ENCODE measurements at regions not wholly inside any gene's neighbourhood (a gene's known extent, or its start where the extent isn't known, plus 50 kb on each side); places are given as distances from the start of the nearest gene placed in this dataset.
"Not testable (repeated sequence)": the region's sequence is repeated elsewhere in the genome, so short reads cannot be mapped to it uniquely, and the experiment has no call there.

GRCh38 chr2:65991381-65992197 is 443.3 kb upstream of the MEIS1 start:
- Histone ChIP-seq H3K9me3 (ENCODE audit: control insufficient read depth in 2 of 2, low read length in 2 of 2) (no peaks in the 10 kb centered on the region), H3K27ac (ENCODE audit: low read depth in 2 of 2, low read length in 2 of 2) (no peak overlapping the region), H3K27me3 (ENCODE audit: control insufficient read depth in 2 of 2, insufficient read depth in 2 of 2, low read length in 2 of 2) (no peaks in the 10 kb centered on the region), H3K36me3 (ENCODE audit: control insufficient read depth in 2 of 2, insufficient read depth in 2 of 2, low read length in 2 of 2) (no peaks in the 10 kb centered on the region), H3K4me1 (ENCODE audit: control insufficient read depth in 2 of 2, insufficient read depth in 2 of 2, low read length in 2 of 2) (peaks cover 0 to 3% of the 10 kb centered on the region in 2 donors), H3K4me3 (ENCODE audit: low read length in 2 of 2) (no peak overlapping the region), H3K9ac (ENCODE audit: low read depth in 1 of 2, low read length in 2 of 2) (no peak overlapping the region)

DNA sequence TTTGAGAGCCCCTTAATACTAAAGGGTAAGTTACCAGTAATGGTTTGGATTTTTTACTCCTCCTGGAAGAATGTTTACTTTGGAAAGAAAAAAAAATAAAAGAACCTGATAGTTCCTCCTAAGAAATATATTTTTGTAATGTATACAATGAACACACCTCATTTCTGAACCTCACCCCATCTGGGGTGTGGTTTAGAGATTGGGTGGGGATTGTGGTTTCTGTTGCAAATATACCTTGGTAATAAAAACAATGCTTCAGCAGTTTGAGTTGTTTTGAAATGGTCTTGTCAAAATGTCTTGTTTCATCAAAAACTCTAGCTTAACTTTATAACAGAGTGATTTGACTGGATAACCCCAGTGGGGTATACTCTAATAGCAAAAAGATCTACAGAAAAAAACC is 448.9 kb upstream of the MEIS1 start:
- no peaks in the 10 kb centered on the region for H3K27me3 ChIP-seq (ENCODE audit: control insufficient read depth in 2 of 2, insufficient read depth in 2 of 2, low read length in 2 of 2)
- H3K36me3 ChIP-seq (ENCODE audit: control insufficient read depth in 2 of 2, insufficient read depth in 2 of 2, low read length in 2 of 2): no peaks in the 10 kb centered on the region
- no peaks in the 10 kb centered on the region for H3K4me1 ChIP-seq (ENCODE audit: control insufficient read depth in 2 of 2, insufficient read depth in 2 of 2, low read length in 2 of 2)
- H3K4me3 ChIP-seq (ENCODE audit: low read length in 2 of 2): no peak overlapping the region
- no peak overlapping the region for H3K9ac ChIP-seq (ENCODE audit: low read depth in 1 of 2, low read length in 2 of 2)
- no peaks in the 10 kb centered on the region for H3K9me3 ChIP-seq (ENCODE audit: control insufficient read depth in 2 of 2, low read length in 2 of 2)
- H3K27ac ChIP-seq (ENCODE audit: low read depth in 2 of 2, low read length in 2 of 2): no peak overlapping the region

- Histone ChIP-seq H3K9ac (ENCODE audit: low read depth in 1 of 2, low read length in 2 of 2) (no peak overlapping the region), H3K27ac (ENCODE audit: low read depth in 2 of 2, low read length in 2 of 2) (no peak overlapping the region), H3K9me3 (ENCODE audit: control insufficient read depth in 2 of 2, low read length in 2 of 2) (no peaks in the 10 kb centered on the region), H3K4me3 (ENCODE audit: low read length in 2 of 2) (no peak overlapping the region), H3K4me1 (ENCODE audit: control insufficient read depth in 2 of 2, insufficient read depth in 2 of 2, low read length in 2 of 2) (no peaks in the 10 kb centered on the region), H3K27me3 (ENCODE audit: control insufficient read depth in 2 of 2, insufficient read depth in 2 of 2, low read length in 2 of 2) (no peaks in the 10 kb centered on the region), H3K36me3 (ENCODE audit: control insufficient read depth in 2 of 2, insufficient read depth in 2 of 2, low read length in 2 of 2) (no peaks in the 10 kb centered on the region)
Observed at GRCh38 chr2:65980531-65980930, 454.4 kb upstream of the MEIS1 start.

GRCh38 chr2:65979446-65979845 is 455.5 kb upstream of the MEIS1 start:
- no peak overlapping the region for H3K9ac ChIP-seq (ENCODE audit: low read depth in 1 of 2, low read length in 2 of 2)
- no peaks in the 10 kb centered on the region for H3K27me3 ChIP-seq (ENCODE audit: control insufficient read depth in 2 of 2, insufficient read depth in 2 of 2, low read length in 2 of 2)
- no peak overlapping the region for H3K27ac ChIP-seq (ENCODE audit: low read depth in 2 of 2, low read length in 2 of 2)
- no peaks in the 10 kb centered on the region for H3K4me1 ChIP-seq (ENCODE audit: control insufficient read depth in 2 of 2, insufficient read depth in 2 of 2, low read length in 2 of 2)
- H3K36me3 ChIP-seq (ENCODE audit: control insufficient read depth in 2 of 2, insufficient read depth in 2 of 2, low read length in 2 of 2): no peaks in the 10 kb centered on the region
- H3K4me3 ChIP-seq (ENCODE audit: low read length in 2 of 2): no peak overlapping the region
- no peaks in the 10 kb centered on the region for H3K9me3 ChIP-seq (ENCODE audit: control insufficient read depth in 2 of 2, low read length in 2 of 2)

- Histone ChIP-seq H3K9me3 (ENCODE audit: control insufficient read depth in 2 of 2, low read length in 2 of 2) (no peaks in the 10 kb centered on the region), H3K27ac (ENCODE audit: low read depth in 2 of 2, low read length in 2 of 2) (no peak overlapping the region), H3K36me3 (ENCODE audit: control insufficient read depth in 2 of 2, insufficient read depth in 2 of 2, low read length in 2 of 2) (no peaks in the 10 kb centered on the region), H3K4me3 (ENCODE audit: low read length in 2 of 2) (no peak overlapping the region), H3K9ac (ENCODE audit: low read depth in 1 of 2, low read length in 2 of 2) (no peak overlapping the region), H3K4me1 (ENCODE audit: control insufficient read depth in 2 of 2, insufficient read depth in 2 of 2, low read length in 2 of 2) (no peaks in the 10 kb centered on the region), H3K27me3 (ENCODE audit: control insufficient read depth in 2 of 2, insufficient read depth in 2 of 2, low read length in 2 of 2) (no peaks in the 10 kb centered on the region)
Observed at GRCh38 chr2:65974067-65974723, 460.7 kb upstream of the MEIS1 start.

DNA sequence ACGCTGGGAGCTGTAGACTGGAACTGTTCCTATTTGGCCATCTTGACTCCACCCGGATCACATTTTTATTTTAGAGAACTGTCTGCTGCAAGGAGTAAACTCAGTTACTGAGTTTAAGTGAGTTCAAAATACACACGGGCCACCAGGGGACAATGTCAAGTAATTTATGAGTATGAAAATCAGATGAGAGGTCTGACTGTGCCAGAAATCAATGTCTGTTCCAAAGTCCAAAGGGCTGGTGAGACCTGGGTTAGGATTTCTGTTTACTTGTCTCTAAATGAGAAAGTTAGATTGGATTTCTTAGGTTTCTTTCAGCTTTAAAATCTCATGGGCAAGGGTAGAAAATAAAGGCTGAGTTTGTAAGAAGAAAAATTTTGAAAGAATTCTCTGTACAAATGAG is 465.8 kb upstream of the MEIS1 start:
- Histone ChIP-seq H3K4me1 (ENCODE audit: control insufficient read depth in 2 of 2, insufficient read depth in 2 of 2, low read length in 2 of 2) (no peaks in the 10 kb centered on the region), H3K27ac (ENCODE audit: low read depth in 2 of 2, low read length in 2 of 2) (no peak overlapping the region), H3K9me3 (ENCODE audit: control insufficient read depth in 2 of 2, low read length in 2 of 2) (no peaks in the 10 kb centered on the region), H3K4me3 (ENCODE audit: low read length in 2 of 2) (no peak overlapping the region), H3K9ac (ENCODE audit: low read depth in 1 of 2, low read length in 2 of 2) (no peak overlapping the region), H3K27me3 (ENCODE audit: control insufficient read depth in 2 of 2, insufficient read depth in 2 of 2, low read length in 2 of 2) (no peaks in the 10 kb centered on the region), H3K36me3 (ENCODE audit: control insufficient read depth in 2 of 2, insufficient read depth in 2 of 2, low read length in 2 of 2) (no peaks in the 10 kb centered on the region)

DNA sequence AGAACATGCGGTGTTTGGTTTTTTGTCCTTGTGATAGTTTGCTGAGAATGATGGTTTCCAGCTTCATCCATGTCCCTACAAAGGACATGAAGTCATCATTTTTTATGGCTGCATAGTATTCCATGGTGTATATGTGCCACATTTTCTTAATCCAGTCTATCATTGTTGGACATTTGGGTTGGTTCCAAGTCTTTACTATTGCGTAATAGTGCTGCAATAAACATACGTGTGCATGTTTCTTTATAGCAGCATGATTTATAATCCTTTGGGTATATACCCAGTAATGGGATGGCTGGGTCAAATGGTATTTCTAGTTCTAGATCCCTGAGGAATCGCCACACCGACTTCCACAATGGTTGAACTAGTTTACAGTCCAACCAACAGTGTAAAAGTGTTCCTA is 471.6 kb upstream of the MEIS1 start:
- not testable (repeated sequence) for H3K9me3 ChIP-seq (ENCODE audit: control insufficient read depth in 2 of 2, low read length in 2 of 2); H3K27ac ChIP-seq (ENCODE audit: low read depth in 2 of 2, low read length in 2 of 2); H3K4me1 ChIP-seq (ENCODE audit: control insufficient read depth in 2 of 2, insufficient read depth in 2 of 2, low read length in 2 of 2); H3K27me3 ChIP-seq (ENCODE audit: control insufficient read depth in 2 of 2, insufficient read depth in 2 of 2, low read length in 2 of 2); H3K36me3 ChIP-seq (ENCODE audit: control insufficient read depth in 2 of 2, insufficient read depth in 2 of 2, low read length in 2 of 2); H3K9ac ChIP-seq (ENCODE audit: low read depth in 1 of 2, low read length in 2 of 2); H3K4me3 ChIP-seq (ENCODE audit: low read length in 2 of 2)

DNA sequence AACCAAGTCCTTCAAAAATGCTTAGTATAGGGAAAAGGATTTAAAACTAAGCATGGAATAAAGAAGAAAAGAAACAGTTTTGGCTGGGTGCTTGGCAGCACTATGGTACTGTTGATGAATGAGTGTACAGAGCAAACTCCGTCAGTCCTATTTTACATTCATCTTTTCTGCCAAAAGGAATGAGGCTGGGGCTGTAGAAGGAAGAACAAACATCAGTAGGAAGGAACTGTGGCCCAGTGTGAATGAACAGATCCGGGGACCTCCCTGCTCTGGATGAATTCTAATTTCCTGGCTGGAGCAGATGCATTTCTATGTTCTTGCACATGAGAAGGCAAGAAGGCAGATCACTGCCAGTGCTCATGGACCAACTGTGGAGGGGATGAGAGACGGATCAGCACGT is 474.0 kb upstream of the MEIS1 start:
- Histone ChIP-seq H3K36me3 (ENCODE audit: control insufficient read depth in 2 of 2, insufficient read depth in 2 of 2, low read length in 2 of 2) (no peaks in the 10 kb centered on the region), H3K4me1 (ENCODE audit: control insufficient read depth in 2 of 2, insufficient read depth in 2 of 2, low read length in 2 of 2) (no peaks in the 10 kb centered on the region), H3K4me3 (ENCODE audit: low read length in 2 of 2) (no peak overlapping the region), H3K27me3 (ENCODE audit: control insufficient read depth in 2 of 2, insufficient read depth in 2 of 2, low read length in 2 of 2) (no peaks in the 10 kb centered on the region), H3K9me3 (ENCODE audit: control insufficient read depth in 2 of 2, low read length in 2 of 2) (no peaks in the 10 kb centered on the region), H3K27ac (ENCODE audit: low read depth in 2 of 2, low read length in 2 of 2) (no peak overlapping the region), H3K9ac (ENCODE audit: low read depth in 1 of 2, low read length in 2 of 2) (no peak overlapping the region)

DNA sequence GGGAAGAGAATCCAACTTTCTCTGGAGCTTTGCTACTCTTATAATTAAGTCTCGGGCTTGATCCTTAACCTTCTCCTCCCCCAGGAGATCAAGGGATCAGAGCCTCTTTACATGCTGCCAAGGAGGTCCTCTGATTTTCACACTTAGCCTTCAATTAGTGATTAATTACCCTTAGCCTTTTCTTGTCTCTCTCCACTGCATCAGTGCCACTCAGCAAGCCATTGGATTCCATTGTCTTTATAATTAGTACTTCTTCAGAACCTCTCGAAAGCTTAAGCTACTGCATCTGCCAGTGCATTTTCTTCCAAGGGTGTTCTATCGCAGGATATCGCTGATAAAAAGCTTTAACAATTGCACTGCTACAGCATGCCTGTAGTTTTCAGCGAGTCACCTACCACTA is 477.0 kb upstream of the MEIS1 start:
- no peak overlapping the region for H3K4me3 ChIP-seq (ENCODE audit: low read length in 2 of 2)
- no peaks in the 10 kb centered on the region for H3K36me3 ChIP-seq (ENCODE audit: control insufficient read depth in 2 of 2, insufficient read depth in 2 of 2, low read length in 2 of 2)
- H3K4me1 ChIP-seq (ENCODE audit: control insufficient read depth in 2 of 2, insufficient read depth in 2 of 2, low read length in 2 of 2): no peaks in the 10 kb centered on the region
- no peak overlapping the region for H3K27ac ChIP-seq (ENCODE audit: low read depth in 2 of 2, low read length in 2 of 2)
- no peaks in the 10 kb centered on the region for H3K27me3 ChIP-seq (ENCODE audit: control insufficient read depth in 2 of 2, insufficient read depth in 2 of 2, low read length in 2 of 2)
- H3K9me3 ChIP-seq (ENCODE audit: control insufficient read depth in 2 of 2, low read length in 2 of 2): no peaks in the 10 kb centered on the region
- H3K9ac ChIP-seq (ENCODE audit: low read depth in 1 of 2, low read length in 2 of 2): no peak overlapping the region

- Histone ChIP-seq H3K27ac (ENCODE audit: low read depth in 2 of 2, low read length in 2 of 2) (no peak overlapping the region), H3K36me3 (ENCODE audit: control insufficient read depth in 2 of 2, insufficient read depth in 2 of 2, low read length in 2 of 2) (no peaks in the 10 kb centered on the region), H3K27me3 (ENCODE audit: control insufficient read depth in 2 of 2, insufficient read depth in 2 of 2, low read length in 2 of 2) (no peaks in the 10 kb centered on the region), H3K9me3 (ENCODE audit: control insufficient read depth in 2 of 2, low read length in 2 of 2) (no peaks in the 10 kb centered on the region), H3K4me3 (ENCODE audit: low read length in 2 of 2) (no peak overlapping the region), H3K4me1 (ENCODE audit: control insufficient read depth in 2 of 2, insufficient read depth in 2 of 2, low read length in 2 of 2) (no peaks in the 10 kb centered on the region), H3K9ac (ENCODE audit: low read depth in 1 of 2, low read length in 2 of 2) (no peak overlapping the region)
Observed at GRCh38 chr2:65957454-65957853, 477.5 kb upstream of the MEIS1 start.

All from mucosa of rectum (tissue), 2 donors.